OCI-LY3 (cell line): ENCODE measurements at regions not wholly inside any gene's neighbourhood (a gene's known extent, or its start where the extent isn't known, plus 50 kb on each side); places are given as distances from the start of the nearest gene placed in this dataset.

Experiments
- CTCF ChIP-seq: fragments of 200-600, 300-600 bp; sonication (generic); IDR thresholded peaks from 2 replicates; pipeline ENCODE4 v1.5.1; 2014; ENCODE audit warnings: antibody characterized with exemption, low read length, low read depth
- EZH2phosphoT487 ChIP-seq: fragments of 200-600 bp; shearing (Covaris generic); IDR thresholded peaks from 2 replicates; pipeline ENCODE4 v1.6.1; 2018; ENCODE audit warnings: antibody characterized with exemption, mixed run types, low read depth

- TF ChIP-seq CTCF (no peak), EZH2phosphoT487 (no peak)
Measured at GRCh38 chr13:31614704-31615103, 124.6 kb upstream of the RXFP2 start.
